D721Med (cell line): ENCODE measurements at regions not wholly inside any gene's neighbourhood (a gene's known extent, or its start where the extent isn't known, plus 50 kb on each side); places are given as distances from the start of the nearest gene placed in this dataset.
"Not testable (repeated sequence)": the region's sequence is repeated elsewhere in the genome, so short reads cannot be mapped to it uniquely, and the experiment has no call there.

ENCODE experiments used
- DNase-seq: peaks from one replicate; pipeline ENCODE4 v3.0.0; 2011; ENCODE audit warnings: low spot score; ENCODE audit not compliant: insufficient read length
- FAIRE-seq: peaks from 2 replicates; lab custom pipeline; 2011; peaks lifted over from hg19 to GRCh38; lab: Jason Lieb, UNC
- TF ChIP-seq, protein P1 (sequence below): IDR thresholded peaks from 2 replicates; pipeline ENCODE4 v1.5.1; 2012; ENCODE audit warnings: mild to moderate bottlenecking, control low read depth; ENCODE audit not compliant: insufficient read depth; ENCODE audit errors: missing control alignments

DNA sequence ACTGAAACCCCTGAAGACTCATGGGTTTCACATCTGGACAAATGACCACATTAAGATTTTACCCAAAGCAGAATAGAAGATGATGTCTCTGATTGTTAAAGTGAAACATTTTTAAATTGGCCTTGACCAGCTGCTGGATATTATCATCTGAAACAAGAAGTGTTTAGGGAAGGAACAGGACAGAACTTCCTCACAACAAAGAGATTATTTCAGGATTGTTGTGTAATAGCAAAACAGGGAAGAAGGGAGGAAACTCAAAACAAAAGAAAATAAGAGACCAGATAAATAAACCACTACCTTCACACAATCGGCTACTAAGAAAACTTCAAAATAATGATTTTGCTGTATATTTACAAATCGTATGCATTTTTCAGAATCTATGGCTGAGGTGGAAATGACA, 319.2 kb upstream of the API5 start:
- DNase-seq (no peak), FAIRE-seq (no peak)
- TF ChIP-seq, protein P1, sequence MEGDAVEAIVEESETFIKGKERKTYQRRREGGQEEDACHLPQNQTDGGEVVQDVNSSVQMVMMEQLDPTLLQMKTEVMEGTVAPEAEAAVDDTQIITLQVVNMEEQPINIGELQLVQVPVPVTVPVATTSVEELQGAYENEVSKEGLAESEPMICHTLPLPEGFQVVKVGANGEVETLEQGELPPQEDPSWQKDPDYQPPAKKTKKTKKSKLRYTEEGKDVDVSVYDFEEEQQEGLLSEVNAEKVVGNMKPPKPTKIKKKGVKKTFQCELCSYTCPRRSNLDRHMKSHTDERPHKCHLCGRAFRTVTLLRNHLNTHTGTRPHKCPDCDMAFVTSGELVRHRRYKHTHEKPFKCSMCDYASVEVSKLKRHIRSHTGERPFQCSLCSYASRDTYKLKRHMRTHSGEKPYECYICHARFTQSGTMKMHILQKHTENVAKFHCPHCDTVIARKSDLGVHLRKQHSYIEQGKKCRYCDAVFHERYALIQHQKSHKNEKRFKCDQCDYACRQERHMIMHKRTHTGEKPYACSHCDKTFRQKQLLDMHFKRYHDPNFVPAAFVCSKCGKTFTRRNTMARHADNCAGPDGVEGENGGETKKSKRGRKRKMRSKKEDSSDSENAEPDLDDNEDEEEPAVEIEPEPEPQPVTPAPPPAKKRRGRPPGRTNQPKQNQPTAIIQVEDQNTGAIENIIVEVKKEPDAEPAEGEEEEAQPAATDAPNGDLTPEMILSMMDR: no peak

- FAIRE-seq: no peak
- TF ChIP-seq, protein P1: no peak
These were observed 315.1 kb upstream of the API5 start for GRCh38 chr11:42996421-42997307.

DNA sequence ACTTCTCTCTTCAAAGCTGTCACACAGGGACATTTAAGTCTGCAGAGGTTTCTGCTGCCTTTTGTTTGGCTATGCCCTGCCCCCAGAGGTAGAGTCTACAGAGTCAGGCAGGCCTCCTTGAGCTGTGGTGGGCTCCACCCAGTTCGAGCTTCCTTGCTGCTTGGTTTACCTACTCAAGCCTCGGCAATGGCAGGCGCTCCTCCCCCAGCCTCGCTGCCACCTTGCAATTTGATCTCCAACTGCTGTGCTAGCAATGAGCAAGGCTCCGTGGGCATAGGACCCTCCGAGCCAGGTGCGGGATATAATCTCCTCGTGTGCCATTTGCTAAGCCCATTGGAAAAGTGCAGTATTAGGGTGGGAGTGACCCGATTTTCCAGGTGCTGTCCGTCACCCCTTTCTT, 306.9 kb upstream of the API5 start:
- not testable (repeated sequence) for DNase-seq, FAIRE-seq

More at GRCh38 chr11:42996421-42997307, 315.1 kb upstream of the API5 start:
- no peak for DNase-seq

DNA sequence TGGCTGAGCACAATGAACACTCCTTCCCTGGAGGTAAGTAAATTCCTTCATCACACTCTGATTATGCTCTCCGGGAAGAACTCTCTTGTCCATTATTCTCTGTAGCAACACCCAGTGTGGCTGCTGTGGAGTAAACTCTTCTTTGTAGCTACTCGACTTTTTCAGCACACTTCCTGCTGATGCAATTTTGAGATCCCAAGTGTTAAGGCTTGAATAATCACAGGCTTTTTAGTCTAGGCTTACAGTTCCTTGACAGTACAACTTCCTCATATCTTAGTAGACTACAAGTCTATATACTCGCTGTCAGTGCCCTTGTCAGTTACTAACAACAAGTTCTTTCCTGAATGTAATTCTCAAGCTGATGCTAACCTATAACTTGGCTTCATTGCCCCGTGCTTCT, 301.8 kb upstream of the API5 start:
- FAIRE-seq (no peak), DNase-seq (no peak)
- TF ChIP-seq, protein P1: no peak

DNA sequence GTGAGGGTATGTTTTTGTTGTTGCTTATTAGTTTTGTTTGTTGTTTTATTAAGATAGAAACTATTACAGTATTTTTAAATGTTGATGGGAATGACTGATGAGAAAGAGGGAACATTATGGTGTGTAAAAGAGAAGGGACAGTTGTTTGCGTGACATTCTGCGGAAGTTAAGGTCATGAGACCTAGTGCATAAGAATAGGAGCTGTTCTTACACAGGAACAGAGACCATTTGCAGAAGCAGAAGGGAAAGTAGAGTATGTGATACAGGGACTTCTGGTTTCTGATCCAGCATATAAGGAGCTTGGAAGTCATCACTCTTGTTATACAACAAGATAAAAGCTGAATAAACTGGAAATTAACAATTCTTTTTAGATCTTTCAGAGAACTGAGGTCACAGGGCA, 299.2 kb upstream of the API5 start:
- FAIRE-seq (no peak), DNase-seq (no peak)
- TF ChIP-seq, protein P1: no peak

DNA sequence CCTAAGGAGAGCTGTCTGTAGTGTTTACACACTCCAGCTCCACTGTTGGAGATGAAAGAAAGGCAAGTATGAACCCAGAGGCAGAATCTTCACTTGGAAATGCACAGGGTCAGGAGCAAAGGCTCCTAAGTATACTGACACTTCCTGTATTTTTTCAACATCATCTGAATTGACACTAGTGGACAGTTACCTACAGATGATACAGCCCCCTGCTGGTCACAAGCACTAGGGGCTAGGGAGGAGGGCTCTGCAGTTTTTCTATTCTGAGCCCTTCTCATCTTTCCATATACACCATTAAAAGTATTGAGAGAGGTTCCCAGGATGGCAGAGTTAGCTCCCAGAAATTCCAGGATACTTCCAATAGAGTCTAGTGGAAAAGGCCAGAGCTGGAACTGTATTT, 290.3 kb upstream of the API5 start:
- no peak for FAIRE-seq
- DNase-seq: no peak
- TF ChIP-seq, protein P1: peak; percentile 27

DNA sequence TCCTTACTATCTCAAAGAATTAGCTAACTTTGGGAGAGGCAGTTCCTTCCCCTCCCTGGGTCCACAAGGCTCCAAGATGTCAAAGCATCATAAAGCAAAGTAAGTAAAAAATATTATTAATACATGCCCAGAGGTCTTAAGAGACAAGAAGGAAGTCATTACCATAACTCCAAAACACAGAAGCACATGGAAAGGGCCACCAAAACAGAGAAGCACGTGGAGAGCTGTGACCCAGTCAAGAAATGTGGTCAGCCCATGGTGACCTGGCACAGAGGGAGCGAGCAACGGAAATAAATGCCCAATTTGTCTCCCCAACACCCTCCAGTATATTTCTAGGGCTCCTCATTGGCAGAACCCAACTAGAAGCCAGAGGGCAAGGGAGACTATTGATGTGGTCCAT, 277.5 kb upstream of the API5 start:
- TF ChIP-seq, protein P1: no peak
- FAIRE-seq (no peak), DNase-seq (no peak)

DNA sequence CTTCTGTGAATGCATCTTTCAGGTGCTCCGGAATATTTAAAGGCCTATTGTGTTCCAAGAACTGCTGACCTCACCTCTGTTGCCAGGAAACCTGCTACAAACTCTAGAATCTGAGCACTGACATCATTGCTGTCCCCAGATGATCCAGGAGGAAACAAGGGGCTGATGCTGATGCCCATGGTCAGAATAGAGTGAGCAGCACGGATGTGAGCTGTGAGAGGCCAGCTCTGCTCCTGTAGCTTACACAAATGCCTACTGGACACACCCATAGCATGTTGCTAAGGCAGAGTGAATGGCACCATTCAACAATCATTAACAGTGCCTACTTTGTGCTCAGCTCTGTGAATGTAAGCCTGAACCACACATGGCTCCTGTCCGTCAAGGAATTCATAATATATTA, 276.7 kb upstream of the API5 start:
- TF ChIP-seq, protein P1: no peak
- DNase-seq: no peak
- FAIRE-seq: no peak
